ENCODE measurements at regions not wholly inside any gene's neighbourhood (a gene's known extent, or its start where the extent isn't known, plus 50 kb on each side); places are given as distances from the start of the nearest gene placed in this dataset.

DNA sequence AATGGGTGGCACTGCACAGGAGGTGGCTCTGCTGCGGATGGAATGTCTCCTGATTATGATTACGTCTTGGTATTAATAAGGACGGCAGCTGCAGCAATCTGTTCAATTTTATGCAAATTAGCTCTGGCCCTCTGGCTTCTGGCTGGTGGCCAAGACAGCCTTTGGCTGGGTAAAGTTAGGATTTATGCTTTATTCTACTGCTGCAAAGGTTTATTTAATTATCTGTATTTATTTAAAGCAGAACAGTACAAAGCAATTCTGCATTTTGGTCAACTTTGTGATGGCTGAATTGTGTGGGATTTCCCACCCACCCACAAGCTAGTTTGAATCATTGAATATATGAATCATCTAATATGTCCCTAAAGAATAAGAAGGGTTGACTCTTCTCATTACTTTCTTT, 745.6 kb upstream of the FAM241A start:
- Histone ChIP-seq H3K79me2 (no peaks in the 10 kb centered on the region), H3K4me3 (no peak overlapping the region), H2AFZ (no peak overlapping the region), H3K27ac (no peak overlapping the region), H3K4me1 (ENCODE audit: insufficient read depth) (no peaks in the 10 kb centered on the region), H3K36me3 (replicated peaks; ENCODE audit: insufficient read depth, low read depth) (no peaks in the 10 kb centered on the region), H4K20me1 (ENCODE audit: insufficient read depth, poor library complexity, severe bottlenecking) (no peaks in the 10 kb centered on the region), H3K27me3 (no peaks in the 10 kb centered on the region), H3K4me2 (no peak overlapping the region), H3K9me2 (replicated peaks; ENCODE audit: insufficient read depth) (no peaks in the 10 kb centered on the region), H3K9me3 (ENCODE audit: low read depth) (no peaks in the 10 kb centered on the region)
- TF ChIP-seq EZH2 (IDR thresholded peaks at IDR 0.05; ENCODE audit: borderline replicate concordance) (no peak), EZH2phosphoT487 (IDR thresholded peaks at IDR 0.05; ENCODE audit: low read depth, severe bottlenecking, unreplicated experiment) (no peak), CTCF (IDR thresholded peaks at IDR 0.05; ENCODE audit: poor library complexity) (no peak)
- WGBS (ENCODE audit: low lambda C conversion rate, missing lambda C conversion rate): 64% methylated on average over 3 of the region's 3 CpGs
- DNase-seq (ENCODE audit: low spot score): no peak

- H3K9me2 ChIP-seq (replicated peaks; ENCODE audit: insufficient read depth): no peaks in the 10 kb centered on the region
- H3K4me2 ChIP-seq: no peak overlapping the region
- H3K4me1 ChIP-seq (ENCODE audit: insufficient read depth): no peaks in the 10 kb centered on the region
- no peaks in the 10 kb centered on the region for H3K27me3 ChIP-seq
- H4K20me1 ChIP-seq (ENCODE audit: insufficient read depth, poor library complexity, severe bottlenecking): no peaks in the 10 kb centered on the region
- no peaks in the 10 kb centered on the region for H3K79me2 ChIP-seq
- H3K36me3 ChIP-seq (replicated peaks; ENCODE audit: insufficient read depth, low read depth): no peaks in the 10 kb centered on the region
- no peak overlapping the region for H3K4me3 ChIP-seq
- DNase-seq (ENCODE audit: low spot score): peak; percentile 26
- H3K9me3 ChIP-seq (ENCODE audit: low read depth): no peaks in the 10 kb centered on the region
- no peak overlapping the region for H2AFZ ChIP-seq
- TF ChIP-seq EZH2phosphoT487 (IDR thresholded peaks at IDR 0.05; ENCODE audit: low read depth, severe bottlenecking, unreplicated experiment) (no peak), CTCF (IDR thresholded peaks at IDR 0.05; ENCODE audit: poor library complexity) (no peak), EZH2 (IDR thresholded peaks at IDR 0.05; ENCODE audit: borderline replicate concordance) (no peak)
- WGBS (ENCODE audit: low lambda C conversion rate, missing lambda C conversion rate): 63% methylated on average over 4 of the region's 4 CpGs
- H3K27ac ChIP-seq: no peak overlapping the region
Observed at GRCh38 chr4:111400741-111401140, 744.5 kb upstream of the FAM241A start.

DNA sequence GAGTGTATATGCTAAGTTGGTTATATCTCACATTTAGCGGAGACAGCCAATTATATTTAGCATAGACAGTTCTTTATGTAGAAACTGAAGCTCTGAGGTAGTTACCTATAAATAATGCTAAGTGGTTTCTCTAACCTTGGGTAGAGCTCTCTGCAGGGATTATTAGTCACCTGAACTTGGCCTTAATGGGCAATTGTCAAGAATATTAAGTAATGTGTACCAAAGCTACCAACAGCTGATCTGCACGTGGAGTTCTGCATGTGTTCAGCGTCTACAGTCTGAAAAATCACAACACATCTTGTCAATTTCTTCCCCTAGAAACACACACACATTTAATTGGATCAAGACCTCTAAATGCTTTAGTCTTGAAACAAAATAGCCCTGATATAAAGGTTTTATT, 740.6 kb upstream of the FAM241A start:
- H2AFZ ChIP-seq: no peak overlapping the region
- H3K27me3 ChIP-seq: no peaks in the 10 kb centered on the region
- no peak overlapping the region for H3K4me3 ChIP-seq
- no peak for TF ChIP-seq CTCF (IDR thresholded peaks at IDR 0.05; ENCODE audit: poor library complexity)
- H3K4me1 ChIP-seq (ENCODE audit: insufficient read depth): no peaks in the 10 kb centered on the region
- no peaks in the 10 kb centered on the region for H3K79me2 ChIP-seq
- no peaks in the 10 kb centered on the region for H4K20me1 ChIP-seq (ENCODE audit: insufficient read depth, poor library complexity, severe bottlenecking)
- no peak overlapping the region for H3K4me2 ChIP-seq
- no peak for DNase-seq (ENCODE audit: low spot score)
- WGBS (ENCODE audit: low lambda C conversion rate, missing lambda C conversion rate): 76% methylated on average over 3 of the region's 3 CpGs
- no peaks in the 10 kb centered on the region for H3K9me2 ChIP-seq (replicated peaks; ENCODE audit: insufficient read depth)
- no peaks in the 10 kb centered on the region for H3K9me3 ChIP-seq (ENCODE audit: low read depth)
- H3K36me3 ChIP-seq (replicated peaks; ENCODE audit: insufficient read depth, low read depth): no peaks in the 10 kb centered on the region
- H3K27ac ChIP-seq: no peak overlapping the region

GRCh38 chr4:111405989-111406388, 739.3 kb upstream of the FAM241A start:
- DNase-seq (ENCODE audit: low spot score): no peak
- no peaks in the 10 kb centered on the region for H3K9me2 ChIP-seq (replicated peaks; ENCODE audit: insufficient read depth)
- no peak for TF ChIP-seq EZH2phosphoT487 (IDR thresholded peaks at IDR 0.05; ENCODE audit: low read depth, severe bottlenecking, unreplicated experiment)
- no peak for TF ChIP-seq EZH2 (IDR thresholded peaks at IDR 0.05; ENCODE audit: borderline replicate concordance)
- TF ChIP-seq CTCF (IDR thresholded peaks at IDR 0.05; ENCODE audit: poor library complexity): no peak
- H3K4me3 ChIP-seq: no peak overlapping the region
- no peak overlapping the region for H3K27ac ChIP-seq
- no peaks in the 10 kb centered on the region for H4K20me1 ChIP-seq (ENCODE audit: insufficient read depth, poor library complexity, severe bottlenecking)
- no peak overlapping the region for H2AFZ ChIP-seq
- H3K36me3 ChIP-seq (replicated peaks; ENCODE audit: insufficient read depth, low read depth): no peaks in the 10 kb centered on the region
- H3K4me1 ChIP-seq (ENCODE audit: insufficient read depth): no peaks in the 10 kb centered on the region
- H3K4me2 ChIP-seq: no peak overlapping the region
- H3K9me3 ChIP-seq (ENCODE audit: low read depth): no peaks in the 10 kb centered on the region
- 84% methylated on average over 5 of the region's 5 CpGs for WGBS (ENCODE audit: low lambda C conversion rate, missing lambda C conversion rate)
- no peaks in the 10 kb centered on the region for H3K27me3 ChIP-seq
- no peaks in the 10 kb centered on the region for H3K79me2 ChIP-seq
